K562 (cell line): ENCODE measurements at regions not wholly inside any gene's neighbourhood (a gene's known extent, or its start where the extent isn't known, plus 50 kb on each side); places are given as distances from the start of the nearest gene placed in this dataset.
A peak's percentile ranks its signal among the peaks of the same experiment; 100 is the strongest.

ENCODE experiments used
- CBX5 ChIP-seq: IDR thresholded peaks from 2 replicates; pipeline ENCODE4 v1.6.1; 2014; ENCODE audit warnings: low read depth, borderline replicate concordance
- CHCHD3 ChIP-seq: fragments of 250-450 bp; sonication (Bioruptor Pico); IDR thresholded peaks from 2 replicates; pipeline ENCODE4 v2.1.2; 2022; ENCODE audit warnings: mild to moderate bottlenecking
- CTCF ChIP-seq, 3 experiments: IDR thresholded peaks in 2 of 3; conservative IDR thresholded peaks in 1 of 3; 2 replicates each; pipeline ENCODE4 v1.5.1; 2011 to 2012; ENCODE audit warnings: low read length in 3 of 3, mild to moderate bottlenecking in 3 of 3, control low read depth in 2 of 3, improper control_type of control experiment in 1 of 3, inconsistent platforms in 1 of 3, low read depth in 1 of 3, mixed read lengths in 1 of 3, moderate library complexity in 1 of 3; ENCODE audit not compliant: insufficient read depth in 2 of 3
- E4F1 ChIP-seq: fragments of 250-450 bp; sonication (Bioruptor Pico); IDR thresholded peaks from 2 replicates; pipeline ENCODE4 v1.5.0; 2021; ENCODE audit warnings: mild to moderate bottlenecking, borderline replicate concordance
- EZH2 ChIP-seq: IDR thresholded peaks from 2 replicates; pipeline ENCODE4 v1.6.1; 2012; ENCODE audit warnings: low read depth, mild to moderate bottlenecking, inconsistent platforms, low read length, borderline replicate concordance
- FOXA3 ChIP-seq, 2 experiments: fragments of 450-650 bp in 1 of 2; sonication (generic) in 1 of 2; formaldehyde crosslinking; IDR thresholded peaks in 1 of 2; conservative IDR thresholded peaks in 1 of 2; 2 replicates each; pipeline versions ENCODE4 v1.4.0 to v1.8.0; 2020 to 2022; ENCODE audit warnings: mild to moderate bottlenecking in 2 of 2, missing genetic modification reagents in 1 of 2
- HMGXB4 ChIP-seq: sonication (generic); formaldehyde crosslinking; IDR thresholded peaks from 2 replicates; pipeline ENCODE4 v1.8.1; 2023; ENCODE audit warnings: mild to moderate bottlenecking, missing genetic modification reagents
- NFYB ChIP-seq: IDR thresholded peaks from 2 replicates; pipeline ENCODE4 v1.6.1; 2011; ENCODE audit warnings: mild to moderate bottlenecking, moderate library complexity; ENCODE audit not compliant: insufficient read length; ENCODE audit errors: extremely low read depth
- PBX2 ChIP-seq, 2 experiments: IDR thresholded peaks in 1 of 2; conservative IDR thresholded peaks in 1 of 2; 2 replicates each; pipeline ENCODE4 v1.6.1; 2016; ENCODE audit warnings: low read depth in 2 of 2, mild to moderate bottlenecking in 1 of 2, missing compliant biosample characterization in 1 of 2, missing genetic modification characterization in 1 of 2, moderate library complexity in 1 of 2
- POLR2A ChIP-seq: fragments of 450-650 bp; conservative IDR thresholded peaks from 2 replicates; pipeline ENCODE4 v1.6.1; 2016
- RBBP5 ChIP-seq: fragments of 200-600 bp; sonication (generic); IDR thresholded peaks from 2 replicates; pipeline ENCODE4 v1.6.1; 2012; ENCODE audit warnings: borderline replicate concordance, mild to moderate bottlenecking, low read length, control low read depth, inconsistent platforms; ENCODE audit not compliant: insufficient read depth, poor library complexity, severe bottlenecking
- RBM25 ChIP-seq: fragments of 200-400 bp; formaldehyde crosslinking; IDR thresholded peaks from 2 replicates; pipeline ENCODE4 v1.6.1; 2018; ENCODE audit warnings: low read length, low read depth, moderate library complexity; ENCODE audit not compliant: severe bottlenecking
- SP1 ChIP-seq: sonication (generic); formaldehyde crosslinking; IDR thresholded peaks from 2 replicates; pipeline ENCODE4 v1.8.1; 2022; ENCODE audit warnings: mild to moderate bottlenecking, missing genetic modification reagents
- TCF7 ChIP-seq: sonication (generic); IDR thresholded peaks from 2 replicates; pipeline ENCODE4 v1.6.1; 2016; ENCODE audit warnings: antibody characterized with exemption, borderline replicate concordance

- TF ChIP-seq POLR2A (no peak), CBX5 (no peak), CHCHD3 (no peak), CTCF (IDR thresholded peaks at IDR 0.05 in 2 of 3, conservative IDR thresholded peaks at IDR 0.05 in 1 of 3; ENCODE audit: insufficient read depth in 2 of 3, low read depth in 1 of 3, low read length in 3 of 3) (0 out of 6 replicates have a peak, but pooled peaks of 1 of the 3 experiments have one; percentile 3), RBBP5 (no peak), SP1 (CRISPR knock-in tag) (no peak), NFYB (no peak), HMGXB4 (CRISPR knock-in tag) (no peak), TCF7 (no peak), EZH2 (no peak), RBM25 (no peak), E4F1 (CRISPR knock-in tag) (no peak), FOXA3 (CRISPR knock-in tag; conservative IDR thresholded peaks at IDR 0.05 in 1 of 2, IDR thresholded peaks at IDR 0.05 in 1 of 2) (no peak), PBX2 (CRISPR knock-in tag; IDR thresholded peaks at IDR 0.05; ENCODE audit: low read depth) (no peak), PBX2 (tag; conservative IDR thresholded peaks at IDR 0.05; ENCODE audit: low read depth) (no peak)
Observed at GRCh38 chr12:43282106-43282505, 269.9 kb downstream of the ADAMTS20 start.
